IMR-90 (cell line): ENCODE measurements at regions not wholly inside any gene's neighbourhood (a gene's known extent, or its start where the extent isn't known, plus 50 kb on each side); places are given as distances from the start of the nearest gene placed in this dataset.

Experiments used
- ATAC-seq: fragments of 200-7000 bp; cut with Tn5 transposase; 2 replicates; pipeline ENCODE4 v1.9.1; 2020; ENCODE audit warnings: low read depth, mild to moderate bottlenecking, moderate library complexity
- BruUV-seq: library from RNA; stranded (reverse); fragments of 400-500 nt; replicated peaks from 2 replicates; lab custom pipeline; 2021; lab: Mats Ljungman, UMichigan
- CTCF ChIA-PET: fragments of 300-600 bp; formaldehyde crosslinking; extraction: SDS; loops from one replicate; lab custom pipeline; 2021; ENCODE audit warnings: antibody characterized with exemption; lab: Yijun Ruan, JAX
- POLR2A ChIA-PET: fragments of 300-600 bp; sonication (Branson Sonifier 250); formaldehyde crosslinking; loops from one replicate; lab custom pipeline; 2022; ENCODE audit warnings: antibody characterized with exemption; ENCODE audit not compliant: unreplicated experiment; lab: Charles Lee
- DNase-seq: peaks from one replicate; pipeline ENCODE4 v3.0.0; 2013
- H2AFZ ChIP-seq: replicated peaks from 2 replicates; pipeline ENCODE3; 2013; ENCODE audit warnings: low read length, mild to moderate bottlenecking; ENCODE audit not compliant: poor library complexity
- H2AK5ac ChIP-seq: 2 replicates; pipeline ENCODE4 v1.6.1; 2013; ENCODE audit warnings: low read depth, low read length, inconsistent platforms
- H2AK9ac ChIP-seq: replicated peaks from 2 replicates; pipeline ENCODE3; 2013; ENCODE audit warnings: mild to moderate bottlenecking, low read depth, low read length, moderate library complexity; ENCODE audit not compliant: poor library complexity
- H2BK120ac ChIP-seq: 2 replicates; pipeline ENCODE4 v1.6.1; 2013; ENCODE audit warnings: low read depth, low read length, inconsistent platforms
- H2BK15ac ChIP-seq: 3 replicates; pipeline ENCODE4 v1.6.1; 2013; ENCODE audit warnings: low read depth, low read length, inconsistent platforms
- H2BK20ac ChIP-seq: 2 replicates; pipeline ENCODE4 v1.6.1; 2013; ENCODE audit warnings: low read depth, mild to moderate bottlenecking, inconsistent platforms, low read length, moderate library complexity
- H2BK5ac ChIP-seq: 2 replicates; pipeline ENCODE4 v1.6.1; 2013; ENCODE audit warnings: mild to moderate bottlenecking, low read depth, low read length, inconsistent platforms; ENCODE audit not compliant: poor library complexity, severe bottlenecking
- H3K14ac ChIP-seq: replicated peaks from 2 replicates; pipeline ENCODE4 v1.6.1; 2013; ENCODE audit warnings: low read depth, low read length, inconsistent platforms
- H3K18ac ChIP-seq: 2 replicates; pipeline ENCODE4 v1.6.1; 2013; ENCODE audit warnings: low read depth, low read length, control low read depth
- H3K23ac ChIP-seq: 2 replicates; pipeline ENCODE4 v1.6.1; 2013; ENCODE audit warnings: low read depth, low read length, inconsistent platforms
- H3K27ac ChIP-seq: 2 replicates; pipeline ENCODE4 v1.5.1; 2013; ENCODE audit warnings: mild to moderate bottlenecking, control low read depth, low read length; ENCODE audit not compliant: insufficient read depth
- H3K27me3 ChIP-seq: 2 replicates; pipeline ENCODE4 v1.6.1; 2013; ENCODE audit warnings: low read length; ENCODE audit not compliant: control insufficient read depth, insufficient read depth
- H3K36me3 ChIP-seq: 2 replicates; pipeline ENCODE4 v1.6.1; 2013; ENCODE audit warnings: low read length, mixed read lengths; ENCODE audit not compliant: control insufficient read depth, insufficient read depth
- H3K4ac ChIP-seq: 2 replicates; pipeline ENCODE4 v1.6.1; 2013; ENCODE audit warnings: low read depth, low read length, inconsistent platforms
- H3K4me1 ChIP-seq: 2 replicates; pipeline ENCODE4 v1.6.1; 2013; ENCODE audit warnings: low read length, mixed read lengths; ENCODE audit not compliant: control insufficient read depth, insufficient read depth
- H3K4me2 ChIP-seq: 2 replicates; pipeline ENCODE4 v1.6.1; 2013; ENCODE audit warnings: low read depth, mild to moderate bottlenecking, control low read depth, low read length, moderate library complexity
- H3K4me3 ChIP-seq: 2 replicates; pipeline ENCODE4 v1.5.1; 2013; ENCODE audit warnings: low read depth, mild to moderate bottlenecking, control low read depth, low read length, moderate library complexity; ENCODE audit not compliant: insufficient read depth
- H3K56ac ChIP-seq: 2 replicates; pipeline ENCODE4 v1.6.1; 2013; ENCODE audit warnings: low read length, inconsistent platforms; ENCODE audit not compliant: insufficient read depth; ENCODE audit errors: extremely low read depth
- H3K79me1 ChIP-seq, 2 experiments: 2 replicates each; pipeline ENCODE4 v1.6.1; 2013; ENCODE audit warnings: low read length in 2 of 2, inconsistent platforms in 1 of 2, low read depth in 1 of 2
- H3K9ac ChIP-seq: 2 replicates; pipeline ENCODE4 v1.6.1; 2013; ENCODE audit warnings: low read depth, low read length, control low read depth
- H3K9me1 ChIP-seq: 2 replicates; pipeline ENCODE4 v1.6.1; 2013; ENCODE audit warnings: low read length, inconsistent platforms; ENCODE audit not compliant: insufficient read depth
- H3K9me3 ChIP-seq: 2 replicates; pipeline ENCODE4 v1.6.1; 2013; ENCODE audit warnings: low read length; ENCODE audit not compliant: control insufficient read depth, insufficient read depth
- H4K20me1 ChIP-seq: 2 replicates; pipeline ENCODE4 v1.6.1; 2013; ENCODE audit warnings: low read length, inconsistent platforms; ENCODE audit not compliant: insufficient read depth
- H4K5ac ChIP-seq: 2 replicates; pipeline ENCODE4 v1.6.1; 2013; ENCODE audit warnings: mild to moderate bottlenecking, low read depth, low read length, control low read depth
- H4K8ac ChIP-seq, 2 experiments: 2 replicates each; pipeline ENCODE4 v1.6.1; 2013; ENCODE audit warnings: low read depth in 2 of 2, low read length in 2 of 2, control low read depth in 1 of 2, inconsistent platforms in 1 of 2
- H4K91ac ChIP-seq: 2 replicates; pipeline ENCODE4 v1.6.1; 2013; ENCODE audit warnings: low read depth, low read length, inconsistent platforms; ENCODE audit not compliant: insufficient read depth
- BHLHE40 ChIP-seq: fragments of 150-350 bp; IDR thresholded peaks from 2 replicates; pipeline ENCODE4 v1.6.1; 2016; ENCODE audit warnings: mild to moderate bottlenecking, low read depth, low read length
- CEBPB ChIP-seq: IDR thresholded peaks from 2 replicates; pipeline ENCODE4 v1.6.1; 2012; ENCODE audit warnings: low read depth, low read length, improper control_type of control experiment
- FOS ChIP-seq: fragments of 150-350 bp; IDR thresholded peaks from 2 replicates; pipeline ENCODE4 v1.6.1; 2016; ENCODE audit warnings: low read depth, low read length
- MAFK ChIP-seq: IDR thresholded peaks from 2 replicates; pipeline ENCODE4 v1.6.1; 2012; ENCODE audit warnings: low read depth, low read length, improper control_type of control experiment
- MAZ ChIP-seq: IDR thresholded peaks from 2 replicates; pipeline ENCODE4 v1.6.1; 2012; ENCODE audit warnings: low read depth, mild to moderate bottlenecking, low read length, improper control_type of control experiment, moderate library complexity, borderline replicate concordance
- MXI1 ChIP-seq: IDR thresholded peaks from 2 replicates; pipeline ENCODE4 v1.6.1; 2012; ENCODE audit warnings: low read depth, mild to moderate bottlenecking, low read length, moderate library complexity, borderline replicate concordance
- NFE2L2 ChIP-seq: fragments of 150-350 bp; IDR thresholded peaks from 2 replicates; pipeline ENCODE4 v1.6.1; 2016; ENCODE audit warnings: low read depth, mild to moderate bottlenecking, low read length
- POLR2A ChIP-seq: IDR thresholded peaks from 2 replicates; pipeline ENCODE4 v1.6.1; 2012; ENCODE audit warnings: mild to moderate bottlenecking, low read depth, low read length
- RFX5 ChIP-seq: IDR thresholded peaks from 2 replicates; pipeline ENCODE4 v1.8.0; 2012; ENCODE audit warnings: low read depth, mild to moderate bottlenecking, low read length, moderate library complexity
- SMC3 ChIP-seq: fragments of 150-350 bp; IDR thresholded peaks from 2 replicates; pipeline ENCODE4 v1.6.1; 2016; ENCODE audit warnings: low read depth, mild to moderate bottlenecking, antibody characterized with exemption, low read length, moderate library complexity
- WGBS, 2 experiments: methylation state at CpG; one replicate each; pipeline versions ENCODE4 v1.1.5 to v1.1.7; 2013; ENCODE audit warnings: missing lambda C conversion rate in 2 of 2; ENCODE audit not compliant: insufficient read length in 1 of 2; ENCODE audit errors: extremely low coverage in 2 of 2; 5-methylcytosine and 5-hydroxymethylcytosine counted together
- dilution Hi-C: fragments of 300-500 bp; cut with HindIII; formaldehyde crosslinking; loops from one replicate; pipeline ENCODE4 v1.14.3; 2018; ENCODE audit warnings: low sequenced_read_pairs; ENCODE audit not compliant: unreplicated experiment
- in situ Hi-C: fragments of 300-500 bp; cut with MboI; formaldehyde crosslinking; loops from 3 replicates; pipeline ENCODE4 v1.14.3; 2019; ENCODE audit warnings: low sequenced_read_pairs, inconsistent platforms, mixed read lengths
- intact Hi-C: fragments of 100-400 bp; cut with micrococcal nuclease; formaldehyde crosslinking; loops from 2 replicates; pipeline ENCODE4 v1.10.0; 2022
- TF ChIP-seq, protein P1 (sequence below): conservative IDR thresholded peaks from 2 replicates; pipeline ENCODE4 v1.5.1; 2012; ENCODE audit warnings: mild to moderate bottlenecking, low read depth, low read length, improper control_type of control experiment
- TF ChIP-seq, protein P2 (sequence below): fragments of 150-350 bp; IDR thresholded peaks from 2 replicates; pipeline ENCODE4 v1.6.1; 2016; ENCODE audit warnings: low read depth, mild to moderate bottlenecking, low read length, moderate library complexity, borderline replicate concordance

DNA sequence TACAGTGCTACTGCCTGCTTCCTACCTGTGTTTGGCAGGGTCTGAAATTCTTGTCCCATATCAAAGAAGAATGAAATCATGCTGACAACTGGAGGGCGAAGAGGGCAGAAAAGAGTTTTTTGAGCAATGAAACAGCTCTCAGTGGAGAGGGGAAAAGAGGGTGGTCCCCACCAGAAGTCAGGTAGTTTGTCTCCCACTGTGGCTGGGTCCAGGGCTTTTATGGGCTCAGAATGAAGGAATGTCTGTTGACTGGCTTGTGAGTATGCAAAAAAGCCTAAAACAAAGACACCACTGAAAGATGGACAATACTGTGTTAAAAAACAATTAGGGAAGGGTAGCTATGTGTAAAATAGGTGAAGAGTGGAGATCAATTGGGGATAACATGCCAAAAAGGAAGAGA lies 115.0 kb downstream of the ADAM29 start:
- H3K4me2 ChIP-seq = no peak overlapping the region
- H3K56ac ChIP-seq = no peak overlapping the region
- POLR2A ChIA-PET = no interaction called here
- WGBS, 2 experiments = 0% methylated on average over 1 of the region's 1 CpG; no CpG with 5 or more reads in 1 of the 2 experiments
- H3K27me3 ChIP-seq = no peaks in the 10 kb centered on the region
- no peaks in the 10 kb centered on the region for H3K36me3 ChIP-seq
- H3K23ac ChIP-seq = no peak overlapping the region
- TF ChIP-seq POLR2A = no peak
- no peak for TF ChIP-seq NFE2L2
- TF ChIP-seq MAZ = no peak
- TF ChIP-seq RFX5 = no peak
- TF ChIP-seq, protein P1, sequence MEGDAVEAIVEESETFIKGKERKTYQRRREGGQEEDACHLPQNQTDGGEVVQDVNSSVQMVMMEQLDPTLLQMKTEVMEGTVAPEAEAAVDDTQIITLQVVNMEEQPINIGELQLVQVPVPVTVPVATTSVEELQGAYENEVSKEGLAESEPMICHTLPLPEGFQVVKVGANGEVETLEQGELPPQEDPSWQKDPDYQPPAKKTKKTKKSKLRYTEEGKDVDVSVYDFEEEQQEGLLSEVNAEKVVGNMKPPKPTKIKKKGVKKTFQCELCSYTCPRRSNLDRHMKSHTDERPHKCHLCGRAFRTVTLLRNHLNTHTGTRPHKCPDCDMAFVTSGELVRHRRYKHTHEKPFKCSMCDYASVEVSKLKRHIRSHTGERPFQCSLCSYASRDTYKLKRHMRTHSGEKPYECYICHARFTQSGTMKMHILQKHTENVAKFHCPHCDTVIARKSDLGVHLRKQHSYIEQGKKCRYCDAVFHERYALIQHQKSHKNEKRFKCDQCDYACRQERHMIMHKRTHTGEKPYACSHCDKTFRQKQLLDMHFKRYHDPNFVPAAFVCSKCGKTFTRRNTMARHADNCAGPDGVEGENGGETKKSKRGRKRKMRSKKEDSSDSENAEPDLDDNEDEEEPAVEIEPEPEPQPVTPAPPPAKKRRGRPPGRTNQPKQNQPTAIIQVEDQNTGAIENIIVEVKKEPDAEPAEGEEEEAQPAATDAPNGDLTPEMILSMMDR = no peak
- no peak for TF ChIP-seq MAFK
- no peak for TF ChIP-seq BHLHE40
- TF ChIP-seq, protein P2, sequence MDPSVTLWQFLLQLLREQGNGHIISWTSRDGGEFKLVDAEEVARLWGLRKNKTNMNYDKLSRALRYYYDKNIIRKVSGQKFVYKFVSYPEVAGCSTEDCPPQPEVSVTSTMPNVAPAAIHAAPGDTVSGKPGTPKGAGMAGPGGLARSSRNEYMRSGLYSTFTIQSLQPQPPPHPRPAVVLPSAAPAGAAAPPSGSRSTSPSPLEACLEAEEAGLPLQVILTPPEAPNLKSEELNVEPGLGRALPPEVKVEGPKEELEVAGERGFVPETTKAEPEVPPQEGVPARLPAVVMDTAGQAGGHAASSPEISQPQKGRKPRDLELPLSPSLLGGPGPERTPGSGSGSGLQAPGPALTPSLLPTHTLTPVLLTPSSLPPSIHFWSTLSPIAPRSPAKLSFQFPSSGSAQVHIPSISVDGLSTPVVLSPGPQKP = no peak
- no peak for TF ChIP-seq SMC3
- TF ChIP-seq MXI1 = no peak
- TF ChIP-seq FOS = no peak
- no peak for TF ChIP-seq CEBPB
- no peak overlapping the region for H2AK5ac ChIP-seq
- H3K14ac ChIP-seq = no peak overlapping the region
- dilution Hi-C loops (no loop called here), intact Hi-C loops (no loop called here), in situ Hi-C loops (no loop called here)
- no peak overlapping the region for H2BK20ac ChIP-seq
- H3K9me3 ChIP-seq = peaks cover 7% of the 10 kb centered on the region; the same call in 1 of the 2 replicates
- H3K4me1 ChIP-seq = no peaks in the 10 kb centered on the region
- H4K8ac ChIP-seq = no peak overlapping the region
- H2BK120ac ChIP-seq = no peak overlapping the region
- H3K9me1 ChIP-seq = no peaks in the 10 kb centered on the region
- H2AK9ac ChIP-seq = no peak overlapping the region
- no peak overlapping the region for H3K4ac ChIP-seq
- no peak overlapping the region for H4K91ac ChIP-seq
- no peak overlapping the region for H2BK5ac ChIP-seq
- H4K5ac ChIP-seq = no peak overlapping the region
- H3K4me3 ChIP-seq = no peak overlapping the region
- no peak overlapping the region for H3K9ac ChIP-seq
- no peaks in the 10 kb centered on the region for H3K79me1 ChIP-seq
- H2BK15ac ChIP-seq = no peak overlapping the region
- H3K27ac ChIP-seq = no peak overlapping the region
- ATAC-seq (no peak), DNase-seq (no peak)
- no TSS peak for BruUV-seq
- no peak overlapping the region for H3K18ac ChIP-seq
- CTCF ChIA-PET = no interaction called here
- no peaks in the 10 kb centered on the region for H4K20me1 ChIP-seq
- no peak overlapping the region for H2AFZ ChIP-seq
